Activated CD4-positive, alpha-beta T cell treated with anti-CD3 and anti-CD28 coated beads for 4 hours (primary cell): ENCODE measurements at regions not wholly inside any gene's neighbourhood (a gene's known extent, or its start where the extent isn't known, plus 50 kb on each side); places are given as distances from the start of the nearest gene placed in this dataset.

Experiments
- DNase-seq, 2 donors: peaks; one replicate each; pipeline ENCODE4 v3.0.0-alpha.2; 2020

DNA sequence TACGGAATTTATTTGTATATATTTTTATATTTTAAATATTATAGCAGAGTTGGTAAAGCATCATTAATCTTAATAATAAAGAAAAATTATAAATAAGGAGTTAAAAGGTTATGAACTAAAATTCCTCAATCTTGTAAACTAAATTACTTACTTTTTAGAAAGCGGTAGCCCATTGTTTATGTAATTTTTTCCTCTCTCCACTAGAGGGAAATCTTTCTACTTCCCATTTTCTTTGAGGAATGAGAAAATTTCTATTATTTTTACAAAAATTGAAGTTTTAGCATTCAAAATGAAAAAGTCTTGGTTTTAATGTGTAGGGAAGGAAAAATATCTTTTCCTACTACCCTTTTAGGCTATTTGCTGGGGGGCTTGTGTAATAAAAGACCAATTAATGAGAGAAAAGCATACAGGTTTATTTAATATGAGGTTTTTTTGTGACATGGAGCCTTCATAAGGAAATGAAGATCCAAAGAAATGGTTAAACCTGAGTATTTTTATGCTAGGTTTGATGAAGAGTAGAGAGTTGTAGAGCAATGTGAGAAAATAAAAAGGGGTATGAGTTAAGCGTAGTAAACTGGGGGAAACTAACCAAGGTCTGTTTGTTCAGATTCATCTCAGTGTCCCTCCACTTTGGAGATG, 68.7 kb upstream of the ADAD1 start:
- DNase-seq, result no peak

DNA sequence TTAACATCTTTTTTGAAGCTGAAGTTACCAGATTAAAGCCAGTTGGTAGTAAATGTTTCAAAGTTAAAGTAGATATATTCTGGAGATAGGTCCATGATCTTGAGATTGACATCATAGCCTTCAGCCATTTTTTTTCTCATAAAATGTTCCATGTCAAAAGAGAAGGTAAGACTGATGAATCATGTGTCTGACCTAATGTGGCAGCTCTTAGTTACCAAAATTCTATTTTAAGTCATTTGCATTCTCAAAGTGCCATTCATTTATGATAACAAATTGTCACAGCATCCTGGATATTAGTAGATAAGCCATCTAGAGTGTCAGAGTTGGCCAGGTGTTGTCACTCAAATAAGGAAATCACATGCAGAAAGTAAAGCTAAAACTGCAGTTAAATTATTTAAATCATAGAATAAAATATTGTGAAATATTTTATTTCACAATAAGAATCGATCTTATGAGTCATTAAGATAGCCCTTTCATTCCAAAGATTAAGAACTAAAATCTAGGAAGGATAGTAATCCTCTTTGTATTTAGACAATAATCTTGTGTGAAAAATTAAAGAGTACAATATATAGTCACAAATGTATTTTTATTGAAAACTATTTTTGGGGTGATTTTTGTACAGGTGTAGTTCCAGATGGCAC, 65.7 kb upstream of the ADAD1 start:
- no peak for DNase-seq

DNA sequence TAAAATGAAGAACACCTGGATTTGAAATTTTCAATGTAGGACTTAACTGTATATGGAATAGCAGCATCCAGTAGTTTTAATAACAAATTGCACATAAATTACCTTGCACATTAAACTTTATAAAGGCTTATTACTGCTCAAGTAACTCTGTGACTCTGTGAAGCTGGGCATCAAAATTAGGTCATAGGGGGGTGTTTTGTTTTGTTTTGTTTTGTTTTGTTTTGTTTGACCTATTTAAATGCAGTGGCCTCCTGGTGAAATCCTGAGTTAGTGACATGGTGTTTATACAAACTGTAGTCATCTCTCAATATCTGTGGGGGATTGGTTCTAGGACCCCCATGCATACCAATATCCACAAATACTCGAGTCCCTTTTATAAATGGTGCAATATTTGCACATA, 51.9 kb upstream of the ADAD1 start:
- no peak for DNase-seq

DNA sequence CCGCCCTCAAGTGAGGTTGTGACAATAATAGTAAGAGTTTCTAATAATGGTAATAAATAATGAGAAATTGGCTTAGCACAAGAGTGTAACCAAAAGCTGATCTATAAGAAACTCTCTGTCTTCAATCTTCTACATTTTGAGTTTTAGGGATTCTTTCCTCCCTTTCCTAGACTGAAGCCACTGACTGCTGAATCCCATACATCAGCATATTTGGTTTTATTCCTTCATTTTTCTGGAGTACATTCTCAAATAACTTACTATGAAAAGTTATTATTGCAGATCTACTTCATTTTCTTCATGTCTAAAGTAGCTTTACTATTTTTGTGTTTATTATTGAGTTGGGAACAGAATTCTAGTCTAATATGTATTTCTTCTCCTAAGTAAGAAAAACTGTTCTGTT, 49.9 kb upstream of the ADAD1 start:
- DNase-seq, result no peak
